ENCODE measurements at regions not wholly inside any gene's neighbourhood (a gene's known extent, or its start where the extent isn't known, plus 50 kb on each side); places are given as distances from the start of the nearest gene placed in this dataset.

- TF ChIP-seq EZH2phosphoT487 (conservative IDR thresholded peaks at IDR 0.05; ENCODE audit: low read length) = no peak
- TF ChIP-seq, protein P1, sequence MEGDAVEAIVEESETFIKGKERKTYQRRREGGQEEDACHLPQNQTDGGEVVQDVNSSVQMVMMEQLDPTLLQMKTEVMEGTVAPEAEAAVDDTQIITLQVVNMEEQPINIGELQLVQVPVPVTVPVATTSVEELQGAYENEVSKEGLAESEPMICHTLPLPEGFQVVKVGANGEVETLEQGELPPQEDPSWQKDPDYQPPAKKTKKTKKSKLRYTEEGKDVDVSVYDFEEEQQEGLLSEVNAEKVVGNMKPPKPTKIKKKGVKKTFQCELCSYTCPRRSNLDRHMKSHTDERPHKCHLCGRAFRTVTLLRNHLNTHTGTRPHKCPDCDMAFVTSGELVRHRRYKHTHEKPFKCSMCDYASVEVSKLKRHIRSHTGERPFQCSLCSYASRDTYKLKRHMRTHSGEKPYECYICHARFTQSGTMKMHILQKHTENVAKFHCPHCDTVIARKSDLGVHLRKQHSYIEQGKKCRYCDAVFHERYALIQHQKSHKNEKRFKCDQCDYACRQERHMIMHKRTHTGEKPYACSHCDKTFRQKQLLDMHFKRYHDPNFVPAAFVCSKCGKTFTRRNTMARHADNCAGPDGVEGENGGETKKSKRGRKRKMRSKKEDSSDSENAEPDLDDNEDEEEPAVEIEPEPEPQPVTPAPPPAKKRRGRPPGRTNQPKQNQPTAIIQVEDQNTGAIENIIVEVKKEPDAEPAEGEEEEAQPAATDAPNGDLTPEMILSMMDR (IDR thresholded peaks at IDR 0.05; ENCODE audit: insufficient read depth, low read length, poor library complexity, severe bottlenecking) = no peak
Observed at GRCh38 chr3:30313840-30314239, 292.6 kb upstream of the TGFBR2 start.

Measured in SU-DHL-6 (cell line).